Activated CD4-positive, alpha-beta T cell treated with anti-CD3 and anti-CD28 coated beads, Interleukin-2, amount 10 ng/mL, durations not matched to agents 24 days and 14 days (primary cell): ENCODE measurements at regions not wholly inside any gene's neighbourhood (a gene's known extent, or its start where the extent isn't known, plus 50 kb on each side); places are given as distances from the start of the nearest gene placed in this dataset.

ENCODE experiments used
- DNase-seq: peaks from one replicate; pipeline ENCODE4 v3.0.0; 2022
- H3K27ac Mint-ChIP-seq: one replicate; pipeline ENCODE4 v1.8.0; 2022; ENCODE audit warnings: mild to moderate bottlenecking, mixed read lengths
- H3K27me3 Mint-ChIP-seq: one replicate; pipeline ENCODE4 v1.8.0; 2022; ENCODE audit warnings: mixed read lengths
- H3K36me3 Mint-ChIP-seq: one replicate; pipeline ENCODE4 v1.8.0; 2022; ENCODE audit warnings: low read depth, mild to moderate bottlenecking, mixed read lengths
- H3K4me1 Mint-ChIP-seq: one replicate; pipeline ENCODE4 v1.8.0; 2021; ENCODE audit warnings: mixed read lengths
- H3K4me3 Mint-ChIP-seq: one replicate; pipeline ENCODE4 v1.8.0; 2022; ENCODE audit warnings: mild to moderate bottlenecking, moderate library complexity, mixed read lengths
- H3K9me3 Mint-ChIP-seq: one replicate; pipeline ENCODE4 v1.8.0; 2021; ENCODE audit warnings: mixed read lengths
- intact Hi-C: fragments of 100-400 bp; cut with micrococcal nuclease; formaldehyde crosslinking; loops from one replicate; pipeline ENCODE4 v1.15.1; 2023

- Mint-ChIP-seq H3K27ac (peak overlapping the region; percentile 45), H3K27me3 (peaks cover 17% of the 10 kb centered on the region), H3K36me3 (no peaks in the 10 kb centered on the region), H3K4me1 (peaks cover 29% of the 10 kb centered on the region), H3K9me3 (no peaks in the 10 kb centered on the region), H3K4me3 (peak overlapping the region; percentile 83)
- DNase-seq: peak; percentile 78
- intact Hi-C loops: loop anchor here (5.0 kb wide), 2 partner anchors 67 to 113 kb away; partner anchors contain the start of gene HES1
Measured at GRCh38 chr3:194204042-194204987, 68.4 kb downstream of the HES1 start.

DNA sequence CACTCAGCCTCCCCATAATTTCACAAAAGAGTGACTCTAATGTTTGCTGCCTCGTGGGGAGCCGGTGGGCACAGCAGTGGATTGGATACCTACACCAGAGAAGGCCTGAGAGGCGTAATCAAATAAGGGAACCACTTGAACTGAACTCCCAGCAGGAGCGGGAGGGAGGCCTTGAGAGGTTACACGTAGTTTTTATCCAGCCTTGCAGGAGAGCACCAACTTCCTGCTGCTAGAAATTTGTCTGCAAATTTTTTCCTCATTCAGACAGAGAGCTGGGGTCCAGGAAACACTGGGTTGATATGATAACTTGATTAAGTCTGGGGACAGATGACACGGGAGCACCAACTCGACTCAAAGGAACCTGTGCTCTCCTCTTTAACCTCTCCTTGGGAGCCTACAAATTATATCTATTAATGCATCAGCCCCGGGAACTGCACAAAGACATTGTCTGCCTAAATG lies 69.8 kb downstream of the HES1 start:
- H3K27me3 Mint-ChIP-seq: peaks cover 16% of the 10 kb centered on the region
- no peaks in the 10 kb centered on the region for H3K9me3 Mint-ChIP-seq
- H3K27ac Mint-ChIP-seq: no peak overlapping the region
- peak overlapping the region; percentile 43 for H3K4me3 Mint-ChIP-seq
- intact Hi-C loops: no loop called here
- DNase-seq: peak; percentile 66
- peaks cover 29% of the 10 kb centered on the region for H3K4me1 Mint-ChIP-seq
- no peaks in the 10 kb centered on the region for H3K36me3 Mint-ChIP-seq

- Mint-ChIP-seq H3K4me3 (no peak overlapping the region), H3K9me3 (no peaks in the 10 kb centered on the region), H3K27ac (no peak overlapping the region), H3K36me3 (no peaks in the 10 kb centered on the region), H3K27me3 (peaks cover 16% of the 10 kb centered on the region), H3K4me1 (peaks cover 29% of the 10 kb centered on the region)
- intact Hi-C loops: no loop called here
- no peak for DNase-seq
Measured at GRCh38 chr3:194206320-194206719, 70.4 kb downstream of the HES1 start.

GRCh38 chr3:194208709-194209108 lies 72.8 kb downstream of the HES1 start:
- H3K27me3 Mint-ChIP-seq: peaks cover 13% of the 10 kb centered on the region
- no peaks in the 10 kb centered on the region for H3K9me3 Mint-ChIP-seq
- H3K36me3 Mint-ChIP-seq: no peaks in the 10 kb centered on the region
- peaks cover 17% of the 10 kb centered on the region for H3K4me1 Mint-ChIP-seq
- no peak overlapping the region for H3K27ac Mint-ChIP-seq
- DNase-seq: no peak
- no peak overlapping the region for H3K4me3 Mint-ChIP-seq
- intact Hi-C loops: no loop called here

GRCh38 chr3:194212161-194212844 lies 76.4 kb downstream of the HES1 start:
- no peaks in the 10 kb centered on the region for H3K4me1 Mint-ChIP-seq
- H3K27me3 Mint-ChIP-seq: peaks cover 11% of the 10 kb centered on the region
- intact Hi-C loops: no loop called here
- H3K4me3 Mint-ChIP-seq: no peak overlapping the region
- H3K27ac Mint-ChIP-seq: no peak overlapping the region
- no peaks in the 10 kb centered on the region for H3K36me3 Mint-ChIP-seq
- no peak for DNase-seq
- no peaks in the 10 kb centered on the region for H3K9me3 Mint-ChIP-seq

DNA sequence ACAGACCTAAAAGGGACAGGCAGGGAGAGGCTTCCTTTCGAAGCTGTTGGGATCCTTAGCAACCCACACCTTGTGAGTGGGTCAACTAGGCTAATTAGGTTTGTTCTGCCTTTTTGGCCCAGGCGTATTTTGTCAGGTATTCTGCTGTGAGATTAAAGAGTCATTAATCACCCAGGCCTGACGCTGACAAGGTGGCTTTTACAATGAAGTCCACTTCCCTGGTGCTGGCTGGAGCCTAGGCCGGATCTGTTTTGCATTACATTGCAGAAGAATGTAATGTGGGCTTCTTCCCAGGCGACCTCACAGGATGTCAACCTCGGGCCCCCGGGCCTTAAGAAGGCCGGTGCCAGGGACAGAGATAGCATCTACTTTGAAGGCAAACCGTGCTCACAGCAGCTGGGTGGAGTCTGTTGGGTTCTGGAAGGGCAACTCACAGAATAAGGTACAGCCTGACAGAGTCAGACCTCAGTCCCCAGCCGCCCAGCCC lies 76.9 kb downstream of the HES1 start:
- H3K27ac Mint-ChIP-seq: no peak overlapping the region
- no peaks in the 10 kb centered on the region for H3K4me1 Mint-ChIP-seq
- H3K9me3 Mint-ChIP-seq: no peaks in the 10 kb centered on the region
- no peak for DNase-seq
- no peak overlapping the region for H3K4me3 Mint-ChIP-seq
- peaks cover 11% of the 10 kb centered on the region for H3K27me3 Mint-ChIP-seq
- H3K36me3 Mint-ChIP-seq: no peaks in the 10 kb centered on the region
- intact Hi-C loops: no loop called here

GRCh38 chr3:194215392-194215791 lies 79.4 kb downstream of the HES1 start:
- Mint-ChIP-seq H3K4me1 (no peaks in the 10 kb centered on the region), H3K9me3 (no peaks in the 10 kb centered on the region), H3K4me3 (no peak overlapping the region), H3K27me3 (peaks cover 24% of the 10 kb centered on the region), H3K27ac (no peak overlapping the region), H3K36me3 (no peaks in the 10 kb centered on the region)
- intact Hi-C loops: no loop called here
- no peak for DNase-seq

DNA sequence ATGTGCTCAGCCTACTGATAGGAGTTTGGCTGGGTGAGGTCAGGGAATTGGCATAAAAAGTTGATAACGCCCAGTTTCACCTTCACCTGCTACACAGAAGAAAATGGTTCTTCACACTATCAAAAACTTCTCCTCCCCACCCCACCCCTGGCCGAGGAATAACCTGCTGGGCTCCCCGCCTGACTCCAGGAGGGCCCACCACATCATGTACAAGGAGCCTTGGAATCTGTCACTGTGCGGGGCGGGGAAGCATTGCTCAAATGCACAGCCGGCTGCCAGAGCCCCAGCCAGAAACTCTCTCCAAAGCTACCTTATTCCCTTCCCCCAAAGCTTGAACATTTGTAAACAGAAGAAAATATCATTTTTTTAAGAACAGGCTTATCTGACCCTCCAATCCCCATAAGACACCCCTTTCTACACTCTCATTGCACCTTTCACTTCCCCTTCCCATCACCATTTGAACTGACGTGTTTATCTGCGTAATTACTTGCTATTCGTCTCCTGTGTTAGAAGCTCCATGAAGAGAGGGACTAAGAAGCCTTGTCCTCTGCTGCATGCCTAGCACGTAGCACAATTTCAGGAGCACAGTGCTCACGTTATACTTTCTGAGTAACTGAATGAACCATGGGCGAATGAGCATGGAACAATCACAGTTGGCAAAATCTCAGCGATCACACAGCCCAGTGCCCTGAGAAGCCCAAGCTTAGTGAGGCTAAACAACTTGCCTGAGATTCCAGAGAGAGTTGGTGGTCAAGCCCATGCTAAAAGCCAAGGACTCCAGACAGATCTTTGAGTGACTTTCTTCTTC lies 82.9 kb downstream of the HES1 start:
- H3K27me3 Mint-ChIP-seq: peaks cover 28% of the 10 kb centered on the region
- intact Hi-C loops: no loop called here
- H3K36me3 Mint-ChIP-seq: no peaks in the 10 kb centered on the region
- H3K27ac Mint-ChIP-seq: no peak overlapping the region
- H3K4me3 Mint-ChIP-seq: no peak overlapping the region
- H3K4me1 Mint-ChIP-seq: no peaks in the 10 kb centered on the region
- no peak for DNase-seq
- H3K9me3 Mint-ChIP-seq: no peaks in the 10 kb centered on the region

GRCh38 chr3:194219826-194220410 lies 84.0 kb downstream of the HES1 start:
- no peak overlapping the region for H3K27ac Mint-ChIP-seq
- intact Hi-C loops: no loop called here
- H3K4me1 Mint-ChIP-seq: peaks cover 4% of the 10 kb centered on the region
- no peak overlapping the region for H3K4me3 Mint-ChIP-seq
- H3K9me3 Mint-ChIP-seq: no peaks in the 10 kb centered on the region
- DNase-seq: no peak
- peaks cover 28% of the 10 kb centered on the region for H3K27me3 Mint-ChIP-seq
- no peaks in the 10 kb centered on the region for H3K36me3 Mint-ChIP-seq

GRCh38 chr3:194220901-194221326 lies 85.0 kb downstream of the HES1 start:
- DNase-seq: no peak
- peaks cover 4% of the 10 kb centered on the region for H3K4me1 Mint-ChIP-seq
- H3K36me3 Mint-ChIP-seq: no peaks in the 10 kb centered on the region
- H3K27me3 Mint-ChIP-seq: peaks cover 33% of the 10 kb centered on the region
- intact Hi-C loops: no loop called here
- H3K27ac Mint-ChIP-seq: no peak overlapping the region
- no peaks in the 10 kb centered on the region for H3K9me3 Mint-ChIP-seq
- H3K4me3 Mint-ChIP-seq: no peak overlapping the region

- intact Hi-C loops: no loop called here
Measured at GRCh38 chr3:194221336-194221735, 85.4 kb downstream of the HES1 start.

GRCh38 chr3:194223951-194224350 lies 88.0 kb downstream of the HES1 start:
- no peak for DNase-seq
- intact Hi-C loops: no loop called here
- H3K4me1 Mint-ChIP-seq: peaks cover 4% of the 10 kb centered on the region
- H3K27ac Mint-ChIP-seq: no peak overlapping the region
- H3K9me3 Mint-ChIP-seq: no peaks in the 10 kb centered on the region
- no peak overlapping the region for H3K4me3 Mint-ChIP-seq
- H3K27me3 Mint-ChIP-seq: peaks cover 39% of the 10 kb centered on the region
- H3K36me3 Mint-ChIP-seq: no peaks in the 10 kb centered on the region

More at GRCh38 chr3:194221336-194221735, 85.4 kb downstream of the HES1 start:
- Mint-ChIP-seq H3K27me3 (peaks cover 35% of the 10 kb centered on the region), H3K9me3 (no peaks in the 10 kb centered on the region), H3K4me1 (peaks cover 4% of the 10 kb centered on the region), H3K27ac (no peak overlapping the region), H3K4me3 (no peak overlapping the region), H3K36me3 (no peaks in the 10 kb centered on the region)
- no peak for DNase-seq
